IMR-90 (cell line): ENCODE measurements at regions not wholly inside any gene's neighbourhood (a gene's known extent, or its start where the extent isn't known, plus 50 kb on each side); places are given as distances from the start of the nearest gene placed in this dataset.

Source experiments
- ATAC-seq: fragments of 200-7000 bp; cut with Tn5 transposase; 2 replicates; pipeline ENCODE4 v1.9.1; 2020; ENCODE audit warnings: low read depth, mild to moderate bottlenecking, moderate library complexity
- BruUV-seq: library from RNA; stranded (reverse); fragments of 400-500 nt; replicated peaks from 2 replicates; lab custom pipeline; 2021; lab: Mats Ljungman, UMichigan
- CTCF ChIA-PET: fragments of 300-600 bp; formaldehyde crosslinking; extraction: SDS; loops from one replicate; lab custom pipeline; 2021; ENCODE audit warnings: antibody characterized with exemption; lab: Yijun Ruan, JAX
- POLR2A ChIA-PET: fragments of 300-600 bp; sonication (Branson Sonifier 250); formaldehyde crosslinking; loops from one replicate; lab custom pipeline; 2022; ENCODE audit warnings: antibody characterized with exemption; ENCODE audit not compliant: unreplicated experiment; lab: Charles Lee
- DNase-seq: peaks from one replicate; pipeline ENCODE4 v3.0.0; 2013
- H2AFZ ChIP-seq: replicated peaks from 2 replicates; pipeline ENCODE3; 2013; ENCODE audit warnings: low read length, mild to moderate bottlenecking; ENCODE audit not compliant: poor library complexity
- H2AK5ac ChIP-seq: 2 replicates; pipeline ENCODE4 v1.6.1; 2013; ENCODE audit warnings: low read depth, low read length, inconsistent platforms
- H2AK9ac ChIP-seq: replicated peaks from 2 replicates; pipeline ENCODE3; 2013; ENCODE audit warnings: mild to moderate bottlenecking, low read depth, low read length, moderate library complexity; ENCODE audit not compliant: poor library complexity
- H2BK120ac ChIP-seq: 2 replicates; pipeline ENCODE4 v1.6.1; 2013; ENCODE audit warnings: low read depth, low read length, inconsistent platforms
- H2BK15ac ChIP-seq: 3 replicates; pipeline ENCODE4 v1.6.1; 2013; ENCODE audit warnings: low read depth, low read length, inconsistent platforms
- H2BK20ac ChIP-seq: 2 replicates; pipeline ENCODE4 v1.6.1; 2013; ENCODE audit warnings: low read depth, mild to moderate bottlenecking, inconsistent platforms, low read length, moderate library complexity
- H2BK5ac ChIP-seq: 2 replicates; pipeline ENCODE4 v1.6.1; 2013; ENCODE audit warnings: mild to moderate bottlenecking, low read depth, low read length, inconsistent platforms; ENCODE audit not compliant: poor library complexity, severe bottlenecking
- H3K14ac ChIP-seq: replicated peaks from 2 replicates; pipeline ENCODE4 v1.6.1; 2013; ENCODE audit warnings: low read depth, low read length, inconsistent platforms
- H3K18ac ChIP-seq: 2 replicates; pipeline ENCODE4 v1.6.1; 2013; ENCODE audit warnings: low read depth, low read length, control low read depth
- H3K23ac ChIP-seq: 2 replicates; pipeline ENCODE4 v1.6.1; 2013; ENCODE audit warnings: low read depth, low read length, inconsistent platforms
- H3K27ac ChIP-seq: 2 replicates; pipeline ENCODE4 v1.5.1; 2013; ENCODE audit warnings: mild to moderate bottlenecking, control low read depth, low read length; ENCODE audit not compliant: insufficient read depth
- H3K27me3 ChIP-seq: 2 replicates; pipeline ENCODE4 v1.6.1; 2013; ENCODE audit warnings: low read length; ENCODE audit not compliant: control insufficient read depth, insufficient read depth
- H3K36me3 ChIP-seq: 2 replicates; pipeline ENCODE4 v1.6.1; 2013; ENCODE audit warnings: low read length, mixed read lengths; ENCODE audit not compliant: control insufficient read depth, insufficient read depth
- H3K4ac ChIP-seq: 2 replicates; pipeline ENCODE4 v1.6.1; 2013; ENCODE audit warnings: low read depth, low read length, inconsistent platforms
- H3K4me1 ChIP-seq: 2 replicates; pipeline ENCODE4 v1.6.1; 2013; ENCODE audit warnings: low read length, mixed read lengths; ENCODE audit not compliant: control insufficient read depth, insufficient read depth
- H3K4me2 ChIP-seq: 2 replicates; pipeline ENCODE4 v1.6.1; 2013; ENCODE audit warnings: low read depth, mild to moderate bottlenecking, control low read depth, low read length, moderate library complexity
- H3K4me3 ChIP-seq: 2 replicates; pipeline ENCODE4 v1.5.1; 2013; ENCODE audit warnings: low read depth, mild to moderate bottlenecking, control low read depth, low read length, moderate library complexity; ENCODE audit not compliant: insufficient read depth
- H3K56ac ChIP-seq: 2 replicates; pipeline ENCODE4 v1.6.1; 2013; ENCODE audit warnings: low read length, inconsistent platforms; ENCODE audit not compliant: insufficient read depth; ENCODE audit errors: extremely low read depth
- H3K79me1 ChIP-seq, 2 experiments: 2 replicates each; pipeline ENCODE4 v1.6.1; 2013; ENCODE audit warnings: low read length in 2 of 2, inconsistent platforms in 1 of 2, low read depth in 1 of 2
- H3K9ac ChIP-seq: 2 replicates; pipeline ENCODE4 v1.6.1; 2013; ENCODE audit warnings: low read depth, low read length, control low read depth
- H3K9me1 ChIP-seq: 2 replicates; pipeline ENCODE4 v1.6.1; 2013; ENCODE audit warnings: low read length, inconsistent platforms; ENCODE audit not compliant: insufficient read depth
- H3K9me3 ChIP-seq: 2 replicates; pipeline ENCODE4 v1.6.1; 2013; ENCODE audit warnings: low read length; ENCODE audit not compliant: control insufficient read depth, insufficient read depth
- H4K20me1 ChIP-seq: 2 replicates; pipeline ENCODE4 v1.6.1; 2013; ENCODE audit warnings: low read length, inconsistent platforms; ENCODE audit not compliant: insufficient read depth
- H4K5ac ChIP-seq: 2 replicates; pipeline ENCODE4 v1.6.1; 2013; ENCODE audit warnings: mild to moderate bottlenecking, low read depth, low read length, control low read depth
- H4K8ac ChIP-seq, 2 experiments: 2 replicates each; pipeline ENCODE4 v1.6.1; 2013; ENCODE audit warnings: low read depth in 2 of 2, low read length in 2 of 2, control low read depth in 1 of 2, inconsistent platforms in 1 of 2
- H4K91ac ChIP-seq: 2 replicates; pipeline ENCODE4 v1.6.1; 2013; ENCODE audit warnings: low read depth, low read length, inconsistent platforms; ENCODE audit not compliant: insufficient read depth
- CEBPB ChIP-seq: IDR thresholded peaks from 2 replicates; pipeline ENCODE4 v1.6.1; 2012; ENCODE audit warnings: low read depth, low read length, improper control_type of control experiment
- CHD1 ChIP-seq: IDR thresholded peaks from 2 replicates; pipeline ENCODE4 v1.6.1; 2012; ENCODE audit warnings: low read depth, low read length, improper control_type of control experiment
- CTCF ChIP-seq: conservative IDR thresholded peaks from 2 replicates; pipeline ENCODE4 v1.5.1; 2012; ENCODE audit warnings: mild to moderate bottlenecking, low read depth, low read length, improper control_type of control experiment
- FOS ChIP-seq: fragments of 150-350 bp; IDR thresholded peaks from 2 replicates; pipeline ENCODE4 v1.6.1; 2016; ENCODE audit warnings: low read depth, low read length
- MAFK ChIP-seq: IDR thresholded peaks from 2 replicates; pipeline ENCODE4 v1.6.1; 2012; ENCODE audit warnings: low read depth, low read length, improper control_type of control experiment
- MAZ ChIP-seq: IDR thresholded peaks from 2 replicates; pipeline ENCODE4 v1.6.1; 2012; ENCODE audit warnings: low read depth, mild to moderate bottlenecking, low read length, improper control_type of control experiment, moderate library complexity, borderline replicate concordance
- MXI1 ChIP-seq: IDR thresholded peaks from 2 replicates; pipeline ENCODE4 v1.6.1; 2012; ENCODE audit warnings: low read depth, mild to moderate bottlenecking, low read length, moderate library complexity, borderline replicate concordance
- NFE2L2 ChIP-seq: fragments of 150-350 bp; IDR thresholded peaks from 2 replicates; pipeline ENCODE4 v1.6.1; 2016; ENCODE audit warnings: low read depth, mild to moderate bottlenecking, low read length
- POLR2A ChIP-seq: IDR thresholded peaks from 2 replicates; pipeline ENCODE4 v1.6.1; 2012; ENCODE audit warnings: mild to moderate bottlenecking, low read depth, low read length
- RAD21 ChIP-seq: IDR thresholded peaks from 2 replicates; pipeline ENCODE4 v1.6.1; 2012; ENCODE audit warnings: low read length, improper control_type of control experiment
- RCOR1 ChIP-seq: IDR thresholded peaks from 2 replicates; pipeline ENCODE4 v1.6.1; 2012; ENCODE audit warnings: mild to moderate bottlenecking, low read length, improper control_type of control experiment; ENCODE audit not compliant: insufficient replicate concordance
- RFX5 ChIP-seq: IDR thresholded peaks from 2 replicates; pipeline ENCODE4 v1.8.0; 2012; ENCODE audit warnings: low read depth, mild to moderate bottlenecking, low read length, moderate library complexity
- SMC3 ChIP-seq: fragments of 150-350 bp; IDR thresholded peaks from 2 replicates; pipeline ENCODE4 v1.6.1; 2016; ENCODE audit warnings: low read depth, mild to moderate bottlenecking, antibody characterized with exemption, low read length, moderate library complexity
- WGBS, 2 experiments: methylation state at CpG; one replicate each; pipeline versions ENCODE4 v1.1.5 to v1.1.7; 2013; ENCODE audit warnings: missing lambda C conversion rate in 2 of 2; ENCODE audit not compliant: insufficient read length in 1 of 2; ENCODE audit errors: extremely low coverage in 2 of 2; 5-methylcytosine and 5-hydroxymethylcytosine counted together
- dilution Hi-C: fragments of 300-500 bp; cut with HindIII; formaldehyde crosslinking; loops from one replicate; pipeline ENCODE4 v1.14.3; 2018; ENCODE audit warnings: low sequenced_read_pairs; ENCODE audit not compliant: unreplicated experiment
- in situ Hi-C: fragments of 300-500 bp; cut with MboI; formaldehyde crosslinking; loops from 3 replicates; pipeline ENCODE4 v1.14.3; 2019; ENCODE audit warnings: low sequenced_read_pairs, inconsistent platforms, mixed read lengths
- intact Hi-C: fragments of 100-400 bp; cut with micrococcal nuclease; formaldehyde crosslinking; loops from 2 replicates; pipeline ENCODE4 v1.10.0; 2022
- TF ChIP-seq, protein P1 (sequence below): fragments of 150-350 bp; IDR thresholded peaks from 2 replicates; pipeline ENCODE4 v1.6.1; 2017; ENCODE audit warnings: mild to moderate bottlenecking, antibody characterized with exemption, low read length, low read depth
- TF ChIP-seq, protein P2 (sequence below): fragments of 150-350 bp; IDR thresholded peaks from 2 replicates; pipeline ENCODE4 v1.6.1; 2016; ENCODE audit warnings: low read depth, mild to moderate bottlenecking, low read length, moderate library complexity, borderline replicate concordance

- no peak overlapping the region for H4K5ac ChIP-seq
- no peak overlapping the region for H4K91ac ChIP-seq
- ChIA-PET POLR2A (interaction anchor here (0.8 kb wide), 1 partner anchor 45 kb away, joined by 3 read pairs; no protein-coding TSS in a partner anchor), CTCF (interaction anchor here (1.3 kb wide), 1 partner anchor 22 kb away, joined by 4 read pairs; no protein-coding TSS in a partner anchor)
- peak overlapping the region; percentile 85 for H2BK5ac ChIP-seq
- peak overlapping the region; percentile 69; the same call in 1 of the 2 replicates for H3K27ac ChIP-seq
- no peaks in the 10 kb centered on the region for H3K27me3 ChIP-seq
- no peak overlapping the region for H3K14ac ChIP-seq
- H3K4me2 ChIP-seq = peak overlapping the region; percentile 73
- intact Hi-C loops (loop anchor here (2.0 kb wide), 2 partner anchors 43 to 61 kb away; no protein-coding TSS in a partner anchor), dilution Hi-C loops (no loop called here), in situ Hi-C loops (no loop called here)
- peak overlapping the region; percentile 25; the same call in 1 of the 2 replicates for H3K4ac ChIP-seq
- H4K20me1 ChIP-seq = no peaks in the 10 kb centered on the region
- no peaks in the 10 kb centered on the region for H3K9me1 ChIP-seq
- ATAC-seq (peak; percentile 99), DNase-seq (peak; percentile 99)
- 0% methylated on average over 1 of the region's 4 CpGs; no CpG with 5 or more reads in 1 of the 2 experiments for WGBS, 2 experiments
- H3K36me3 ChIP-seq = no peaks in the 10 kb centered on the region
- H3K56ac ChIP-seq = peak overlapping the region; percentile 12; the same call in 1 of the 2 replicates
- H3K9me3 ChIP-seq = peaks cover 5% of the 10 kb centered on the region; the same call in 1 of the 2 replicates
- H2BK120ac ChIP-seq = peak overlapping the region; percentile 76; the same call in 1 of the 2 replicates
- no peak overlapping the region for H4K8ac ChIP-seq
- H3K9ac ChIP-seq = no peak overlapping the region
- BruUV-seq = no TSS peak
- H2BK15ac ChIP-seq = no peak overlapping the region
- no peaks in the 10 kb centered on the region for H3K79me1 ChIP-seq
- peak overlapping the region; percentile 45; the same call in 1 of the 2 replicates for H3K18ac ChIP-seq
- H3K4me1 ChIP-seq = peaks cover 2% of the 10 kb centered on the region; the same call in 1 of the 2 replicates
- H2AK5ac ChIP-seq = no peak overlapping the region
- no peak overlapping the region for H2AK9ac ChIP-seq
- H2AFZ ChIP-seq = no peak overlapping the region
- peak overlapping the region; percentile 16 for H2BK20ac ChIP-seq
- H3K23ac ChIP-seq = no peak overlapping the region
- H3K4me3 ChIP-seq = no peak overlapping the region
- TF ChIP-seq RAD21 (no peak; the same call in none of the 2 replicates), NFE2L2 (peak; percentile 64), MXI1 (no peak), POLR2A (no peak), MAFK (peak; percentile 78), RCOR1 (peak; percentile 59), FOS (peak; percentile 68), SMC3 (no peak; the same call in 1 of the 2 replicates), RFX5 (no peak), MAZ (0 out of 2 replicates have a peak, but pooled peaks have one; percentile 25), CTCF (no peak), CHD1 (no peak), CEBPB (peak; percentile 69; the same call in 1 of the 2 replicates)
- TF ChIP-seq, protein P1, sequence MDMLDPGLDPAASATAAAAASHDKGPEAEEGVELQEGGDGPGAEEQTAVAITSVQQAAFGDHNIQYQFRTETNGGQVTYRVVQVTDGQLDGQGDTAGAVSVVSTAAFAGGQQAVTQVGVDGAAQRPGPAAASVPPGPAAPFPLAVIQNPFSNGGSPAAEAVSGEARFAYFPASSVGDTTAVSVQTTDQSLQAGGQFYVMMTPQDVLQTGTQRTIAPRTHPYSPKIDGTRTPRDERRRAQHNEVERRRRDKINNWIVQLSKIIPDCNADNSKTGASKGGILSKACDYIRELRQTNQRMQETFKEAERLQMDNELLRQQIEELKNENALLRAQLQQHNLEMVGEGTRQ = no peak
- TF ChIP-seq, protein P2, sequence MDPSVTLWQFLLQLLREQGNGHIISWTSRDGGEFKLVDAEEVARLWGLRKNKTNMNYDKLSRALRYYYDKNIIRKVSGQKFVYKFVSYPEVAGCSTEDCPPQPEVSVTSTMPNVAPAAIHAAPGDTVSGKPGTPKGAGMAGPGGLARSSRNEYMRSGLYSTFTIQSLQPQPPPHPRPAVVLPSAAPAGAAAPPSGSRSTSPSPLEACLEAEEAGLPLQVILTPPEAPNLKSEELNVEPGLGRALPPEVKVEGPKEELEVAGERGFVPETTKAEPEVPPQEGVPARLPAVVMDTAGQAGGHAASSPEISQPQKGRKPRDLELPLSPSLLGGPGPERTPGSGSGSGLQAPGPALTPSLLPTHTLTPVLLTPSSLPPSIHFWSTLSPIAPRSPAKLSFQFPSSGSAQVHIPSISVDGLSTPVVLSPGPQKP = no peak
These were observed 257.7 kb downstream of the TLE1 start for GRCh38 chr9:81431641-81432040.
